B cell (primary cell): ENCODE measurements at regions not wholly inside any gene's neighbourhood (a gene's known extent, or its start where the extent isn't known, plus 50 kb on each side); places are given as distances from the start of the nearest gene placed in this dataset.

Source experiments
- CTCF ChIP-seq: fragments of 200-600 bp; IDR thresholded peaks from one replicate; pipeline ENCODE4 v1.8.0; 2022; ENCODE audit warnings: antibody characterized with exemption, mild to moderate bottlenecking
- EZH2 ChIP-seq: IDR thresholded peaks from 2 replicates; pipeline ENCODE4 v1.6.1; 2012; ENCODE audit warnings: borderline replicate concordance, low read depth, mild to moderate bottlenecking, moderate library complexity, low read length; ENCODE audit not compliant: insufficient read depth, poor library complexity, severe bottlenecking

GRCh38 chr4:173609158-173609557 lies 79.1 kb upstream of the HAND2 start:
- no peak for TF ChIP-seq CTCF
- TF ChIP-seq EZH2: no peak
